IPS-20b (cell line): ENCODE measurements at regions not wholly inside any gene's neighbourhood (a gene's known extent, or its start where the extent isn't known, plus 50 kb on each side); places are given as distances from the start of the nearest gene placed in this dataset.

ENCODE experiments used
- H3K27ac ChIP-seq: one replicate; pipeline ENCODE4 v1.5.1; 2013; ENCODE audit warnings: low read length
- H3K27me3 ChIP-seq: 2 replicates; pipeline ENCODE4 v1.6.1; 2013; ENCODE audit warnings: mild to moderate bottlenecking, low read length, inconsistent platforms; ENCODE audit not compliant: insufficient read depth
- H3K36me3 ChIP-seq: 2 replicates; pipeline ENCODE4 v1.6.1; 2013; ENCODE audit warnings: low read depth, mild to moderate bottlenecking, inconsistent platforms, low read length, moderate library complexity; ENCODE audit not compliant: insufficient read depth
- H3K4me1 ChIP-seq: 2 replicates; pipeline ENCODE4 v1.6.1; 2013; ENCODE audit warnings: mild to moderate bottlenecking, control low read depth, inconsistent platforms, low read length, moderate library complexity; ENCODE audit not compliant: insufficient read depth
- H3K4me3 ChIP-seq: 2 replicates; pipeline ENCODE4 v1.5.1; 2013; ENCODE audit warnings: mild to moderate bottlenecking, low read length, inconsistent platforms
- H3K9ac ChIP-seq: 2 replicates; pipeline ENCODE4 v1.6.1; 2013; ENCODE audit warnings: low read depth, mild to moderate bottlenecking, inconsistent platforms, low read length, moderate library complexity
- H3K9me3 ChIP-seq: 2 replicates; pipeline ENCODE4 v1.6.1; 2013; ENCODE audit warnings: mild to moderate bottlenecking, low read depth, low read length, inconsistent platforms; ENCODE audit not compliant: insufficient read depth

DNA sequence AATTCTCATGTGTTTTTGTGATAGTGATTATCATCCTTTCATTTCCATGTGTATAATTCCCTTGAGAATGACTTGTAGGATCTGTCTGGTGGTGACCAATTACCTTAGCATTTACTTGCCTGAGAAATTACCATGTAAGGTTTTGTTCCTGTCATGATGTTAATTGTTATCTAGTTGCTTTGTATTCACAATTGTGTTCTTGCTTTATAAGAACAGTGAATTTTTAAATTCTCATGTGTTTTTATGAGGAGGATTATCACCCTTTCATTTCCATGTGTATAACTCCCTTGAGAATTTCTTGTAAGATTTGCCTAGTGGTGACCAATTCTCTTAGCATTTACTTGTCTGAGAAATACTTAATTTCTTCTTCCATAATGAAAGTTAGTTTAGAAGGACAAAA lies 758.2 kb upstream of the NDST4 start:
- no peaks in the 10 kb centered on the region for H3K27me3 ChIP-seq
- H3K36me3 ChIP-seq: no peaks in the 10 kb centered on the region
- H3K4me1 ChIP-seq: no peaks in the 10 kb centered on the region
- no peak overlapping the region for H3K4me3 ChIP-seq
- H3K9ac ChIP-seq: no peak overlapping the region
- no peak overlapping the region for H3K27ac ChIP-seq
- no peaks in the 10 kb centered on the region for H3K9me3 ChIP-seq

DNA sequence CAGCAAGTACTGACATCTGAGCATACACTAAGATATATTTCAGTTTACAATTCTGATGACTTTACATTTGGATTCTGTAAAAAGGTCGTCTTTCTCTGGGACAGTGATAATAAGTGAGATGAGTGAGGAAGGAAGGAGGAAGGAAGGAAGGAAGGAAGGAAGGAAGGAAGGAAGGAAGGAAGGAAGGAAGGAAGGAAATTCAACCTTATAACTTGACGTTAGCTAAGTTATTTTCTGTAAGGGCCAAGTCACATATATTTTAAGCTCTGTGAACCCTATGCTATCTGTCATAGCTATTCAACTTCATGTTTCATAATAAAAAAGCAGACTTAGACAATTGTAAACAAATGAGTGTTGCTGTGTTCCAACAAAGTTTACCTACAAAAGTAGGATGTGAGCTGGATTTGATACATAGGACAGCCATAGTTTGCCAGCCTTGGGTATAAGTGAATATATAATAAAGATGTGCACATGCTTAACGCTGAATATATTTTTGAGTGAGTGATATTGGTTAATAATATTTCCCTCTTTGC lies 753.0 kb upstream of the NDST4 start:
- H3K27ac ChIP-seq: no peak overlapping the region
- no peak overlapping the region for H3K4me3 ChIP-seq
- H3K4me1 ChIP-seq: no peaks in the 10 kb centered on the region
- H3K9ac ChIP-seq: no peak overlapping the region
- no peaks in the 10 kb centered on the region for H3K36me3 ChIP-seq
- no peaks in the 10 kb centered on the region for H3K27me3 ChIP-seq
- no peaks in the 10 kb centered on the region for H3K9me3 ChIP-seq

DNA sequence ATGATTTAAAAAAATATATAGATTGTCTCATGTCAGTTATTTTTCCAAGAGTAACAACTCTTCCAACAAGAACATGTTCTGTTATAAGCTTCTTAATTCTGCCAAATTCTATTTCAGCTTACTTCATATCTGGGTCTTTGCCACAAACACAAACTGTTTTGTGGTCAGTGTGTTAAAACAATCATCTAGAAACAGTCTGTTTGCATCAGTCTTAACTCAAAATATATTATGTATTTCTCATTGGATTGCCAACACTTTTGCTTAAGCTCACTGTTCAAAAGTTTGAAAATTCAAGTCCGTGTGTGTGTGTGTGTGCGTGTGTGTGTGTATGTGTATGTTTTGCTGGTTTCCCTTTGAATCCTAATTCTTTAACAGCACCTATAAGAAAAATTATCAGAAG lies 752.3 kb upstream of the NDST4 start:
- no peak overlapping the region for H3K9ac ChIP-seq
- H3K27ac ChIP-seq: no peak overlapping the region
- H3K4me1 ChIP-seq: no peaks in the 10 kb centered on the region
- H3K36me3 ChIP-seq: no peaks in the 10 kb centered on the region
- no peak overlapping the region for H3K4me3 ChIP-seq
- H3K27me3 ChIP-seq: no peaks in the 10 kb centered on the region
- H3K9me3 ChIP-seq: no peaks in the 10 kb centered on the region

DNA sequence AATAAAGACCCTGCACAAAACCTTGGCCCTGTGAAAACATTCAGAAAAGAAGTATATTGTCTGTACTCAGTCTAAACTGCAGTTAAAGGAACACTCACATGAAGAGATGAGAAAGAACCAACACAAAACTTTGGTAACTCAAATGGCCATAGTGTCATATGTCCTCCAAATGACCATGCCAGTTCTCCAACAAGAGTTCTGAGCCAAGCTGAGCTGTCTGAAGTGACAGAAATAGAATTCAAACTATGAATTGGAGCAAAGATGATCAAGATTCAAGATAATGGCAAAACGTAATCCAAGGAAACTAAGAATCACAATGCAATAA lies 739.3 kb upstream of the NDST4 start:
- Histone ChIP-seq H3K4me1 (no peaks in the 10 kb centered on the region), H3K4me3 (no peak overlapping the region), H3K27me3 (no peaks in the 10 kb centered on the region), H3K9ac (no peak overlapping the region), H3K36me3 (no peaks in the 10 kb centered on the region), H3K9me3 (no peaks in the 10 kb centered on the region), H3K27ac (no peak overlapping the region)

DNA sequence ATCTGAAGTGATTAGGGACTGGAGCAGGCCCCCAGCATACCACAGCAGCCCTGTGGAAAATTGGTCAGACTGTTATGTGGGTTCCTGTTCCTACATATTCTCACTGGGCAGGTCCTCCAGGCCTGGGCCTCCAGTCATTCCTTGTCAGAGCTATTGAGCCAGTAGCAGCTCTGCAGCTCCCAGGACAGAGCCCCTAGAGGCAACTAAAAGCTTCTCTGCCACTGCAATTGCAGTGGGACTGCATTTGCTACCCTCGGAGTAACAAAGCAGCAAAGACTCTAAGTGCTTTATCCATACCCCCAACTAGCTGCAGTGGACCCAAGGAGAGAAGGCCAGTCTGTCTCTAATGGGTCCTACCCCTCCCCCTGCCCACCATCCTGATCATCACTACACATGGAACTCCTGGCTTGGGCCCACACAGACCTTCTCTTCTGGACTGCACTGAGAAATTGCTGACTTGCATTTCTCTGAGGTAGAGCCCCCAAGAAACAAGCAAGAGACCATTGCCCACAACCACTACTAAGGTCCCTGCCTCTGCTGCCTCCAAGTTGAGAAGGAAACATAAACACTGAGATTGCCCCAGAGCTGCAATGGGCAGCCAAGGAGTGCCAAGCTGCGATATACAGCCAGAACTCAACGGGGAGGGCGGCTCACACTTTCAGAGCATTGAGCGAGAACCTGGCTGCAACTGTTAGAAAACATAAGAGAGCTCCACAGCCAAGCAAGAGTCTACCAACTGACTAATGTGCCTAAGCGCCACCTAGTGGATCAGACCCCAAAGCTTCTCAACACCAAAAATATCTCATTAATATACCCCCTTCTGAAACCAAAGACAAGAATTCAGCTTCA lies 738.7 kb upstream of the NDST4 start:
- Histone ChIP-seq H3K4me3 (no peak overlapping the region), H3K4me1 (no peaks in the 10 kb centered on the region), H3K36me3 (no peaks in the 10 kb centered on the region), H3K27ac (no peak overlapping the region), H3K27me3 (no peaks in the 10 kb centered on the region), H3K9ac (no peak overlapping the region), H3K9me3 (no peaks in the 10 kb centered on the region)

DNA sequence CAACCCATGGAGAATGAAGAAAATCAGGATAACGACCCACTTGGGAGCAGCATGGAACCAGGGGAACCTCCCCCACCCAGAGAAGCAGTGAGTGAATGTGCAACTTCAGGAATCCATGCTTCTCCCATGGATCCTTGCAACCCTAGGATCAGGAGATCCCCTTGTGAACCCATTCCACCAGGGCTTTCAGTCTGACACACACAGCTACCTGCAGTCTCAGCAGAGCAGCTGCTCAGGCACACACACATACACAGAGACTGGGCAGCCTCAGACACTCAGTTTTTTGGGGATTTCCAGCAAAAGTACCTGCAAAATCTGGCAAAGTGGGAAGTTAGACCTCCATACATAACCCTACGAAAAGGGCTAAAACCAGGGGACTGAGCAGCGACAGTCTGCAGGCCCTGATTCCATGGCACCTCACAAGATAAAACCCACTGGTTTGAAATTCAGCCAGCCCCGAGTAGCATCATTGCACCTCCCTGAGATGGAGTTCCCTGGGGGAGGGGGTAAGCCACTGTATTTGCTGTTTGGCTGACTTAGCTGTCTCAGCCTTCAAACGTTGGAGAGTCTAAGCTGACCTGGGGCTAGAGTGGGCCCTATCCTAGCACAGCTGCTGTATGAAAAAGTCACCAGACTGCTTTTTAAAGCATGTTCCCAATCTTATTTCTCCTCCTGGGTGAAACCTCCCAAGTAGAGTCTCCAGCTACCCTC lies 737.5 kb upstream of the NDST4 start:
- Histone ChIP-seq H3K4me3 (no peak overlapping the region), H3K4me1 (no peaks in the 10 kb centered on the region), H3K27ac (no peak overlapping the region), H3K9me3 (no peaks in the 10 kb centered on the region), H3K27me3 (no peaks in the 10 kb centered on the region), H3K36me3 (no peaks in the 10 kb centered on the region), H3K9ac (no peak overlapping the region)

DNA sequence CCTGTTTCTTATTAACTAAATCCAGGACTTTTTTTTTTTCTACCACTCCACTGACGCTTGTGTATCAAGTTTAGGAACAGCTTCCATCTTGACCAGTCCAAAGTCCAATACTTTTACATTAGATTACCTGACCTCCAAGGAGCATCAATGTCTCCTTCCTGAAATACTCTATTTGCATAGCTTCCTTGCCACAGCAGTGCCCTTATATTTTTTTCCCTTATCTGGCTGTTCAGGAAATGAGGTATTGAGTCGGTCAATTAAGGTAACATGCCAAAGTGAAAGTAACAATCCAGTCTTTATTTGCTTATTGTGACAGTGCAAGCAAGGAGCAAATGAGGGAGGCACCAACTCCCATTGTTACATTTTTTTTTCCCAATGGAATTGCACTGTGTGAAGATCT lies 730.8 kb upstream of the NDST4 start:
- Histone ChIP-seq H3K27me3 (no peaks in the 10 kb centered on the region), H3K9me3 (no peaks in the 10 kb centered on the region), H3K4me1 (no peaks in the 10 kb centered on the region), H3K4me3 (no peak overlapping the region), H3K36me3 (no peaks in the 10 kb centered on the region), H3K9ac (no peak overlapping the region), H3K27ac (no peak overlapping the region)

DNA sequence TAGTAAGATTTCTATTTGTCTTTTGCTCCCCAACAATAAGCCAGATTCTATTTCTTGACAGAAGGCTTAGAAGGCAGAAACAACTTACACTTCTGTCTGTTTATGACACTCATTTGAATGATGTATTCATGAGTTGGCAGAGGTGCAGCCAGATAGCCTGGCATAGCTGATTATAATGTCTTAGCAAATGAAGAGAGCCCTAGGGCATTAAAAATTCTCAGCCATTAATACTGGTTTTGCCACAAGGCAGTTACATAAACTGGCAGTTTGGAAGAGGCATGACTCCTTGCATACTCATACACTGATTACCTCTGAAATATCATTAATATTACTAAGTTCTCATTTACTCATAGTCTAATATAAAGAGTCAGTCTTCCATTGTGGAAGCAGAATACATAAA lies 728.5 kb upstream of the NDST4 start:
- no peaks in the 10 kb centered on the region for H3K9me3 ChIP-seq
- no peak overlapping the region for H3K4me3 ChIP-seq
- no peak overlapping the region for H3K27ac ChIP-seq
- no peaks in the 10 kb centered on the region for H3K4me1 ChIP-seq
- no peaks in the 10 kb centered on the region for H3K27me3 ChIP-seq
- H3K36me3 ChIP-seq: no peaks in the 10 kb centered on the region
- no peak overlapping the region for H3K9ac ChIP-seq

DNA sequence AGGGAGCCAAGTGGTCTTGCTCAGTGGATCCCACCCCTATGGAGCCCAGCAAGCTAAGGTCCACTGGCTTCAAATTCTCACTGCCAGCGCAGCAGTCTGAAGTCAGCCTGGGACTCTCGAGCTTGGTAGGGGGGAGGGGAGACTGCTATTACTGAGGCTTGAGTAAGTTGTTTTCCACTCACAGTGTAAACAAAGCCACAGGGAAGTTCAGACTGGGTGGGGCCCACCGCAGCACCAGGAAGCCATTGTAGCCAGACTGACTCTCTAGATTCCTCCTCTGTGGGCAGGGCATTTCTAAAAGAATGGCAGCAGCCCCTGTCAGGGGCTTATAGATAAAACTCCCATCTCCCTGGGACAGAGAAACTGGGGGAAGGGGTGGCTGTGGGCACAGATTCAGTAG lies 721.0 kb upstream of the NDST4 start:
- H3K4me3 ChIP-seq: no peak overlapping the region
- peaks cover 8% of the 10 kb centered on the region; the same call in 1 of the 2 replicates for H3K9me3 ChIP-seq
- H3K9ac ChIP-seq: no peak overlapping the region
- no peaks in the 10 kb centered on the region for H3K27me3 ChIP-seq
- no peak overlapping the region for H3K27ac ChIP-seq
- H3K36me3 ChIP-seq: no peaks in the 10 kb centered on the region
- no peaks in the 10 kb centered on the region for H3K4me1 ChIP-seq

DNA sequence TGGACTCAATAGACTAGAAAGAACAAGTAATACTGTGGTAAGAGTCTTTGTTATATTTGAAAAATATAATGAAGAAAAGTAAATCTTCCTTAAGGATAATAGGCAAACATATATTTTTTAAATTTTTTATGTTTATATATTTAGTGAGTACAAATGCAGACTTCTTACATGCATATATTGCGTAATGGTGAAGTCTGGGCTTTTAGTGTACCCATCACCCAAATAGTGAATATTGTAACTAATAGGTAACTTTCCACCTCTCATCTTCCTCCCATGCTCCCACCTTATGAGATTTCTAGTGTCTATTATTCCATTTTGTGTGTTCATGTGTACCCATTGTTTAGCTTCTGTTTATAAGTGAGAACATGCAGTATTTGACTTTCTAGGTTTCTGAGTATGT lies 711.2 kb upstream of the NDST4 start:
- H3K27ac ChIP-seq: no peak overlapping the region
- no peaks in the 10 kb centered on the region for H3K36me3 ChIP-seq

DNA sequence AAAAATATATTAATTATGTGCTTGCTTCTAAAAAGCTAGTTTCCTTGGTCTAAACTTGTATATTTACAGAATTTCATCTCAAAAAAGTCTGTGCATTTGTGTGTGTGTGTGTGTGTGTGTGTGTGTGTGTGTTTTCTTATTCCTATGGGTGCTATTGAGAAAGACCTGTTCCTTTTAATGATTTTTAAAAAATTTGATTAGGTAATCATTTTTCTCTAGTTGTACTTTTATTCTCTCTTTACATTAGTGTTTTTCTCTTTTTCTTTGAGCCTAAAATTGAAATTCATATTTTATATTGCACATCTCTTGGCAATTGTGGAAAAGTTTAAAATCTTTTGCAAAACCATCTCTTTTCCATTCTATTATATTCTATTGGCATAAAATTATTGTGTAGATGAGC lies 690.4 kb upstream of the NDST4 start:
- H3K4me3 ChIP-seq: no peak overlapping the region
- no peaks in the 10 kb centered on the region for H3K4me1 ChIP-seq
- no peaks in the 10 kb centered on the region for H3K36me3 ChIP-seq
- no peaks in the 10 kb centered on the region for H3K27me3 ChIP-seq
- H3K9me3 ChIP-seq: no peaks in the 10 kb centered on the region
- H3K27ac ChIP-seq: no peak overlapping the region
- no peak overlapping the region for H3K9ac ChIP-seq

More for the DNA sequence above, 711.2 kb upstream of the NDST4 start:
- no peaks in the 10 kb centered on the region for H3K4me1 ChIP-seq
- no peak overlapping the region for H3K4me3 ChIP-seq
- H3K9ac ChIP-seq: no peak overlapping the region
- H3K27me3 ChIP-seq: no peaks in the 10 kb centered on the region
- no peaks in the 10 kb centered on the region for H3K9me3 ChIP-seq

DNA sequence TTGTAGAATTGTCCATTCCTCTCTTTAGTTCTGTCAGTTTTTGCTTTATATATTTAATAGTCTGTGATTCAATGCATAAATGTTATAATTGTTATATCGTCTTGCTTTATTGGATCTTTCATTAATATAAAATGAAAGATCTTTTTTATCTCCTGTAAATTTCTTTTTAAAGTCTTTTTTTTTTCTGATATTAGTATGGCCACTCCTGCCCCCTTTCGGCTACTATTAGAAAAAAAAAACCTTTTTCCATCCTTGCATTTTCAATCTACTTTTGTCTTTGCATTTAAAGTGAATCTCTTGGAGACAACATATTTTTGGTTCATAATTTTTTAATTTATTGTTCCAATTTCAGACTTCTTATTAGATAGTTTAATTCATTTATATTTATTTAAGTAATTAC lies 677.4 kb upstream of the NDST4 start:
- H3K36me3 ChIP-seq: no peaks in the 10 kb centered on the region
- no peak overlapping the region for H3K4me3 ChIP-seq
- H3K9ac ChIP-seq: no peak overlapping the region
- no peaks in the 10 kb centered on the region for H3K4me1 ChIP-seq
- no peak overlapping the region for H3K27ac ChIP-seq
- no peaks in the 10 kb centered on the region for H3K27me3 ChIP-seq
- H3K9me3 ChIP-seq: no peaks in the 10 kb centered on the region
